Left ventricle myocardium superior (tissue), 1 donor: ENCODE measurements at regions not wholly inside any gene's neighbourhood (a gene's known extent, or its start where the extent isn't known, plus 50 kb on each side); places are given as distances from the start of the nearest gene placed in this dataset.
"Not testable (repeated sequence)": the region's sequence is repeated elsewhere in the genome, so short reads cannot be mapped to it uniquely, and the experiment has no call there.

Experiments used
- ATAC-seq: fragments of 200-7000 bp; cut with Tn5 transposase; one replicate; pipeline ENCODE4 v1.9.1; 2020; ENCODE audit warnings: mild to moderate bottlenecking, moderate library complexity
- DNase-seq: peaks from one replicate; pipeline ENCODE4 v3.0.0-alpha.2; 2020
- intact Hi-C: fragments of 100-400 bp; cut with micrococcal nuclease; formaldehyde crosslinking; loops from one replicate; pipeline ENCODE4 v1.11.0; 2022
- donor health status: DM: no; HTN: yes; CAD: no; lungs with severe emphysema.

- intact Hi-C loops = no loop called here
- no peak for ATAC-seq
- no peak for DNase-seq
These were observed 65.3 kb downstream of the CDO1 start for GRCh38 chr5:115751176-115751575.

- no peak for DNase-seq
- intact Hi-C loops = no loop called here
- ATAC-seq = no peak
These were observed 67.4 kb downstream of the CDO1 start for GRCh38 chr5:115749016-115749415.

- DNase-seq, ATAC-seq, intact Hi-C loops: not testable (repeated sequence)
These were observed 77.2 kb downstream of the CDO1 start for GRCh38 chr5:115739245-115739644.

- intact Hi-C loops = no loop called here
- no peak for ATAC-seq
- DNase-seq = no peak
These were observed 77.6 kb downstream of the CDO1 start for GRCh38 chr5:115738830-115739229.

- intact Hi-C loops = no loop called here
- no peak for ATAC-seq
- no peak for DNase-seq
These were observed 79.0 kb downstream of the CDO1 start for GRCh38 chr5:115737452-115737851.

GRCh38 chr5:115736690-115737005 lies 79.8 kb downstream of the CDO1 start:
- DNase-seq = no peak
- ATAC-seq = no peak
- intact Hi-C loops = no loop called here

GRCh38 chr5:115736004-115736689 lies 80.3 kb downstream of the CDO1 start:
- intact Hi-C loops = no loop called here
- peak; percentile 56 for ATAC-seq

GRCh38 chr5:115735108-115735998 lies 81.1 kb downstream of the CDO1 start:
- DNase-seq (no peak), ATAC-seq (peak; percentile 76)
- intact Hi-C loops = no loop called here

More at GRCh38 chr5:115736004-115736689, 80.3 kb downstream of the CDO1 start:
- DNase-seq = no peak

- ATAC-seq (no peak), DNase-seq (no peak)
- intact Hi-C loops = no loop called here
These were observed 82.9 kb downstream of the CDO1 start for GRCh38 chr5:115733607-115734006.

GRCh38 chr5:115732026-115732425 lies 84.4 kb downstream of the CDO1 start:
- DNase-seq (no peak), ATAC-seq (no peak)
- intact Hi-C loops = no loop called here

GRCh38 chr5:115725522-115725921 lies 90.9 kb downstream of the CDO1 start:
- intact Hi-C loops = no loop called here
- DNase-seq (no peak), ATAC-seq (no peak)

GRCh38 chr5:115723220-115723619 lies 93.2 kb downstream of the CDO1 start:
- ATAC-seq (no peak), DNase-seq (no peak)
- intact Hi-C loops = no loop called here

GRCh38 chr5:115720888-115721287 lies 95.1 kb upstream of the TMED7 start:
- intact Hi-C loops = no loop called here
- ATAC-seq (no peak), DNase-seq (no peak)

GRCh38 chr5:115718927-115719326 lies 93.1 kb upstream of the TMED7 start:
- ATAC-seq (peak; percentile 37), DNase-seq (no peak)
- intact Hi-C loops = no loop called here

GRCh38 chr5:115713408-115713807 lies 87.6 kb upstream of the TMED7 start:
- ATAC-seq (no peak), DNase-seq (no peak)
- intact Hi-C loops = no loop called here

- intact Hi-C loops = no loop called here
- DNase-seq (no peak), ATAC-seq (no peak)
These were observed 83.7 kb upstream of the TMED7 start for GRCh38 chr5:115709585-115709984.

GRCh38 chr5:115708819-115709477 lies 83.1 kb upstream of the TMED7 start:
- DNase-seq (no peak), ATAC-seq (no peak)
- intact Hi-C loops = no loop called here

- no peak for DNase-seq
- intact Hi-C loops = no loop called here
- ATAC-seq = no peak
These were observed 77.7 kb upstream of the TMED7 start for GRCh38 chr5:115703514-115703913.

- DNase-seq = no peak
- intact Hi-C loops = no loop called here
- ATAC-seq = no peak
These were observed 76.2 kb upstream of the TMED7 start for GRCh38 chr5:115702025-115702424.

GRCh38 chr5:115699967-115700366 lies 74.1 kb upstream of the TMED7 start:
- no peak for ATAC-seq
- no peak for DNase-seq

More at GRCh38 chr5:115699967-115700366, 74.1 kb upstream of the TMED7 start:
- intact Hi-C loops = no loop called here
